ENCODE measurements at regions not wholly inside any gene's neighbourhood (a gene's known extent, or its start where the extent isn't known, plus 50 kb on each side); places are given as distances from the start of the nearest gene placed in this dataset.

- Histone ChIP-seq H3K9ac (ENCODE audit: low read depth in 1 of 3, low read length in 3 of 3) (no peak overlapping the region), H3K4me1 (ENCODE audit: control insufficient read depth in 3 of 3, insufficient read depth in 3 of 3, low read length in 3 of 3) (no peaks in the 10 kb centered on the region), H3K27me3 (ENCODE audit: control insufficient read depth in 3 of 3, insufficient read depth in 3 of 3, low read length in 3 of 3) (no peaks in the 10 kb centered on the region), H3K27ac (ENCODE audit: low read depth, low read length) (no peak overlapping the region), H3K4me3 (ENCODE audit: low read length in 3 of 3) (no peak overlapping the region), H3K36me3 (ENCODE audit: control insufficient read depth in 3 of 3, insufficient read depth in 3 of 3, low read length in 3 of 3) (no peaks in the 10 kb centered on the region), H3K9me3 (ENCODE audit: control insufficient read depth in 3 of 3, low read length in 3 of 3) (no peaks in the 10 kb centered on the region)
These were observed 124.8 kb upstream of the GOLIM4 start for GRCh38 chr3:168220556-168220955.

GRCh38 chr3:168219530-168219929 lies 123.8 kb upstream of the GOLIM4 start:
- Histone ChIP-seq H3K27ac (ENCODE audit: low read depth, low read length) (no peak overlapping the region), H3K27me3 (ENCODE audit: control insufficient read depth in 3 of 3, insufficient read depth in 3 of 3, low read length in 3 of 3) (no peaks in the 10 kb centered on the region)

GRCh38 chr3:168218600-168218999 lies 122.9 kb upstream of the GOLIM4 start:
- Histone ChIP-seq H3K9ac (ENCODE audit: low read depth in 1 of 3, low read length in 3 of 3) (no peak overlapping the region), H3K27ac (ENCODE audit: low read depth, low read length) (no peak overlapping the region), H3K4me1 (ENCODE audit: control insufficient read depth in 3 of 3, insufficient read depth in 3 of 3, low read length in 3 of 3) (no peaks in the 10 kb centered on the region), H3K9me3 (ENCODE audit: control insufficient read depth in 3 of 3, low read length in 3 of 3) (no peaks in the 10 kb centered on the region), H3K36me3 (ENCODE audit: control insufficient read depth in 3 of 3, insufficient read depth in 3 of 3, low read length in 3 of 3) (no peaks in the 10 kb centered on the region), H3K4me3 (ENCODE audit: low read length in 3 of 3) (no peak overlapping the region), H3K27me3 (ENCODE audit: control insufficient read depth in 3 of 3, insufficient read depth in 3 of 3, low read length in 3 of 3) (no peaks in the 10 kb centered on the region)

More at GRCh38 chr3:168219530-168219929, 123.8 kb upstream of the GOLIM4 start:
- H3K9me3 ChIP-seq (ENCODE audit: control insufficient read depth in 3 of 3, low read length in 3 of 3), result no peaks in the 10 kb centered on the region
- no peaks in the 10 kb centered on the region for H3K4me1 ChIP-seq (ENCODE audit: control insufficient read depth in 3 of 3, insufficient read depth in 3 of 3, low read length in 3 of 3)
- no peak overlapping the region for H3K9ac ChIP-seq (ENCODE audit: low read depth in 1 of 3, low read length in 3 of 3)
- H3K4me3 ChIP-seq (ENCODE audit: low read length in 3 of 3), result no peak overlapping the region
- no peaks in the 10 kb centered on the region for H3K36me3 ChIP-seq (ENCODE audit: control insufficient read depth in 3 of 3, insufficient read depth in 3 of 3, low read length in 3 of 3)

GRCh38 chr3:168216851-168217250 lies 121.1 kb upstream of the GOLIM4 start:
- H3K9me3 ChIP-seq (ENCODE audit: control insufficient read depth in 3 of 3, low read length in 3 of 3), result no peaks in the 10 kb centered on the region
- no peak overlapping the region for H3K9ac ChIP-seq (ENCODE audit: low read depth in 1 of 3, low read length in 3 of 3)
- no peaks in the 10 kb centered on the region for H3K4me1 ChIP-seq (ENCODE audit: control insufficient read depth in 3 of 3, insufficient read depth in 3 of 3, low read length in 3 of 3)
- no peaks in the 10 kb centered on the region for H3K36me3 ChIP-seq (ENCODE audit: control insufficient read depth in 3 of 3, insufficient read depth in 3 of 3, low read length in 3 of 3)
- no peak overlapping the region for H3K27ac ChIP-seq (ENCODE audit: low read depth, low read length)
- H3K27me3 ChIP-seq (ENCODE audit: control insufficient read depth in 3 of 3, insufficient read depth in 3 of 3, low read length in 3 of 3), result no peaks in the 10 kb centered on the region
- no peak overlapping the region for H3K4me3 ChIP-seq (ENCODE audit: low read length in 3 of 3)

- Histone ChIP-seq H3K4me1 (ENCODE audit: control insufficient read depth in 3 of 3, insufficient read depth in 3 of 3, low read length in 3 of 3) (peaks cover 0 to 3% (median 0%) of the 10 kb centered on the region in 3 donors), H3K9ac (ENCODE audit: low read depth in 1 of 3, low read length in 3 of 3) (no peak overlapping the region), H3K4me3 (ENCODE audit: low read length in 3 of 3) (no peak overlapping the region), H3K27me3 (ENCODE audit: control insufficient read depth in 3 of 3, insufficient read depth in 3 of 3, low read length in 3 of 3) (no peaks in the 10 kb centered on the region), H3K9me3 (ENCODE audit: control insufficient read depth in 3 of 3, low read length in 3 of 3) (no peaks in the 10 kb centered on the region), H3K27ac (ENCODE audit: low read depth, low read length) (no peak overlapping the region), H3K36me3 (ENCODE audit: control insufficient read depth in 3 of 3, insufficient read depth in 3 of 3, low read length in 3 of 3) (no peaks in the 10 kb centered on the region)
These were observed 118.2 kb upstream of the GOLIM4 start for GRCh38 chr3:168213920-168214319.

GRCh38 chr3:168212664-168213285 lies 117.1 kb upstream of the GOLIM4 start:
- Histone ChIP-seq H3K4me1 (ENCODE audit: control insufficient read depth in 3 of 3, insufficient read depth in 3 of 3, low read length in 3 of 3) (peaks cover 0 to 3% (median 0%) of the 10 kb centered on the region in 3 donors), H3K36me3 (ENCODE audit: control insufficient read depth in 3 of 3, insufficient read depth in 3 of 3, low read length in 3 of 3) (no peaks in the 10 kb centered on the region), H3K9ac (ENCODE audit: low read depth in 1 of 3, low read length in 3 of 3) (no peak overlapping the region), H3K9me3 (ENCODE audit: control insufficient read depth in 3 of 3, low read length in 3 of 3) (no peaks in the 10 kb centered on the region), H3K27me3 (ENCODE audit: control insufficient read depth in 3 of 3, insufficient read depth in 3 of 3, low read length in 3 of 3) (no peaks in the 10 kb centered on the region), H3K27ac (ENCODE audit: low read depth, low read length) (no peak overlapping the region), H3K4me3 (ENCODE audit: low read length in 3 of 3) (no peak overlapping the region)

GRCh38 chr3:168205451-168205850 lies 109.7 kb upstream of the GOLIM4 start:
- no peaks in the 10 kb centered on the region for H3K27me3 ChIP-seq (ENCODE audit: control insufficient read depth in 3 of 3, insufficient read depth in 3 of 3, low read length in 3 of 3)
- no peak overlapping the region for H3K4me3 ChIP-seq (ENCODE audit: low read length in 3 of 3)

GRCh38 chr3:168197162-168197561 lies 101.4 kb upstream of the GOLIM4 start:
- Histone ChIP-seq H3K4me1 (ENCODE audit: control insufficient read depth in 3 of 3, insufficient read depth in 3 of 3, low read length in 3 of 3) (no peaks in the 10 kb centered on the region), H3K36me3 (ENCODE audit: control insufficient read depth in 3 of 3, insufficient read depth in 3 of 3, low read length in 3 of 3) (no peaks in the 10 kb centered on the region), H3K9ac (ENCODE audit: low read depth in 1 of 3, low read length in 3 of 3) (no peak overlapping the region), H3K4me3 (ENCODE audit: low read length in 3 of 3) (no peak overlapping the region), H3K9me3 (ENCODE audit: control insufficient read depth in 3 of 3, low read length in 3 of 3) (no peaks in the 10 kb centered on the region), H3K27ac (ENCODE audit: low read depth, low read length) (no peak overlapping the region), H3K27me3 (ENCODE audit: control insufficient read depth in 3 of 3, insufficient read depth in 3 of 3, low read length in 3 of 3) (peaks cover 0 to 4% (median 3%) of the 10 kb centered on the region in 3 donors)

More at GRCh38 chr3:168205451-168205850, 109.7 kb upstream of the GOLIM4 start:
- Histone ChIP-seq H3K9ac (ENCODE audit: low read depth in 1 of 3, low read length in 3 of 3) (no peak overlapping the region), H3K4me1 (ENCODE audit: control insufficient read depth in 3 of 3, insufficient read depth in 3 of 3, low read length in 3 of 3) (no peaks in the 10 kb centered on the region), H3K27ac (ENCODE audit: low read depth, low read length) (no peak overlapping the region), H3K9me3 (ENCODE audit: control insufficient read depth in 3 of 3, low read length in 3 of 3) (no peaks in the 10 kb centered on the region), H3K36me3 (ENCODE audit: control insufficient read depth in 3 of 3, insufficient read depth in 3 of 3, low read length in 3 of 3) (no peaks in the 10 kb centered on the region)

GRCh38 chr3:168191856-168192255 lies 96.1 kb upstream of the GOLIM4 start:
- no peaks in the 10 kb centered on the region for H3K9me3 ChIP-seq (ENCODE audit: control insufficient read depth in 3 of 3, low read length in 3 of 3)
- no peak overlapping the region for H3K27ac ChIP-seq (ENCODE audit: low read depth, low read length)
- no peaks in the 10 kb centered on the region for H3K36me3 ChIP-seq (ENCODE audit: control insufficient read depth in 3 of 3, insufficient read depth in 3 of 3, low read length in 3 of 3)
- H3K9ac ChIP-seq (ENCODE audit: low read depth in 1 of 3, low read length in 3 of 3), result no peak overlapping the region
- no peaks in the 10 kb centered on the region for H3K4me1 ChIP-seq (ENCODE audit: control insufficient read depth in 3 of 3, insufficient read depth in 3 of 3, low read length in 3 of 3)
- H3K27me3 ChIP-seq (ENCODE audit: control insufficient read depth in 3 of 3, insufficient read depth in 3 of 3, low read length in 3 of 3), result no peaks in the 10 kb centered on the region
- no peak overlapping the region for H3K4me3 ChIP-seq (ENCODE audit: low read length in 3 of 3)

GRCh38 chr3:168187233-168187632 lies 91.5 kb upstream of the GOLIM4 start:
- no peak overlapping the region for H3K27ac ChIP-seq (ENCODE audit: low read depth, low read length)

More at GRCh38 chr3:168187233-168187632, 91.5 kb upstream of the GOLIM4 start:
- Histone ChIP-seq H3K9me3 (ENCODE audit: control insufficient read depth in 3 of 3, low read length in 3 of 3) (no peaks in the 10 kb centered on the region), H3K9ac (ENCODE audit: low read depth in 1 of 3, low read length in 3 of 3) (no peak overlapping the region), H3K27me3 (ENCODE audit: control insufficient read depth in 3 of 3, insufficient read depth in 3 of 3, low read length in 3 of 3) (no peaks in the 10 kb centered on the region), H3K4me1 (ENCODE audit: control insufficient read depth in 3 of 3, insufficient read depth in 3 of 3, low read length in 3 of 3) (no peaks in the 10 kb centered on the region), H3K36me3 (ENCODE audit: control insufficient read depth in 3 of 3, insufficient read depth in 3 of 3, low read length in 3 of 3) (no peaks in the 10 kb centered on the region), H3K4me3 (ENCODE audit: low read length in 3 of 3) (no peak overlapping the region)
